BLaER1 treated with 17β-estradiol and CSF1 and Interleukin-3, amounts not matched to agents 10 nM and 100 nM (cell line): ENCODE measurements at regions not wholly inside any gene's neighbourhood (a gene's known extent, or its start where the extent isn't known, plus 50 kb on each side); places are given as distances from the start of the nearest gene placed in this dataset.

Experiments
- H3K27ac ChIP-seq, 11 experiments: shearing (Covaris generic); formaldehyde crosslinking; 2 replicates each; pipeline ENCODE4 v1.8.1; 2022
- H3K27me3 ChIP-seq, 11 experiments: shearing (Covaris generic); formaldehyde crosslinking; 2 replicates each; pipeline ENCODE4 v1.8.1; 2022
- H3K36me3 ChIP-seq, 11 experiments: shearing (Covaris generic); formaldehyde crosslinking; 2 replicates each; pipeline ENCODE4 v1.8.1; 2022
- H3K4me1 ChIP-seq, 10 experiments: shearing (Covaris generic); formaldehyde crosslinking; 2 replicates each; pipeline ENCODE4 v1.8.1; 2022
- H3K4me2 ChIP-seq, 11 experiments: shearing (Covaris generic); formaldehyde crosslinking; 2 replicates each; pipeline ENCODE4 v1.8.1; 2022
- H3K4me3 ChIP-seq, 10 experiments: shearing (Covaris generic); formaldehyde crosslinking; 2 replicates each; pipeline ENCODE4 v1.8.1; 2022
- H3K9ac ChIP-seq, 11 experiments: shearing (Covaris generic); formaldehyde crosslinking; 2 replicates each; pipeline ENCODE4 v1.8.1; 2022
- H3K9me3 ChIP-seq, 11 experiments: shearing (Covaris generic); formaldehyde crosslinking; replicated peaks in 1 of 11; 2 replicates each; pipeline ENCODE4 v1.8.1; 2022
- H4K20me1 ChIP-seq, 11 experiments: shearing (Covaris generic); formaldehyde crosslinking; 2 replicates each; pipeline ENCODE4 v1.8.1; 2022
- Cebpa-rat ChIP-seq, 11 experiments: shearing (Covaris generic); IDR thresholded peaks; 2 replicates each; pipeline ENCODE4 v1.8.1; 2022

- no peak overlapping the region for H3K4me3 ChIP-seq
- H3K27ac ChIP-seq: no peak overlapping the region
- no peak overlapping the region for H3K4me2 ChIP-seq
- no peaks in the 10 kb centered on the region for H3K36me3 ChIP-seq
- no peaks in the 10 kb centered on the region for H3K27me3 ChIP-seq
- H3K9ac ChIP-seq: no peak overlapping the region
- H4K20me1 ChIP-seq: no peaks in the 10 kb centered on the region
- peaks cover 0 to 4% (median 0%) of the 10 kb centered on the region in 11 experiments; a peak in 1 of 22 replicates for H3K9me3 ChIP-seq
- TF ChIP-seq Cebpa-rat (IDR thresholded peaks at IDR 0.05): no peak
- peaks cover 0 to 1% (median 0%) of the 10 kb centered on the region in 10 experiments; a peak in 2 of 20 replicates for H3K4me1 ChIP-seq
Observed at GRCh38 chr2:200253639-200254038, 52.9 kb upstream of the SPATS2L start.

- TF ChIP-seq Cebpa-rat (IDR thresholded peaks at IDR 0.05): no peak
- H3K27ac ChIP-seq: no peak overlapping the region
- no peak overlapping the region for H3K4me3 ChIP-seq
- H3K4me1 ChIP-seq: peaks cover 0 to 8% (median 0%) of the 10 kb centered on the region in 10 experiments; a peak in 2 of 20 replicates
- no peak overlapping the region for H3K4me2 ChIP-seq
- H3K9ac ChIP-seq: no peak overlapping the region
- H3K9me3 ChIP-seq: peaks cover 0 to 4% (median 0%) of the 10 kb centered on the region in 11 experiments; a peak in 1 of 22 replicates
- H3K27me3 ChIP-seq: no peaks in the 10 kb centered on the region
- H4K20me1 ChIP-seq: no peaks in the 10 kb centered on the region
- H3K36me3 ChIP-seq: no peaks in the 10 kb centered on the region
Observed at GRCh38 chr2:200254773-200255172, 51.7 kb upstream of the SPATS2L start.

GRCh38 chr2:200255549-200255948 is 50.9 kb upstream of the SPATS2L start:
- TF ChIP-seq Cebpa-rat (IDR thresholded peaks at IDR 0.05): no peak
- no peaks in the 10 kb centered on the region for H3K9me3 ChIP-seq
- no peaks in the 10 kb centered on the region for H4K20me1 ChIP-seq
- no peaks in the 10 kb centered on the region for H3K27me3 ChIP-seq
- H3K36me3 ChIP-seq: no peaks in the 10 kb centered on the region
- no peak overlapping the region for H3K9ac ChIP-seq
- H3K4me2 ChIP-seq: no peak overlapping the region
- H3K4me1 ChIP-seq: peaks cover 0 to 8% (median 0%) of the 10 kb centered on the region in 10 experiments; a peak in 2 of 20 replicates
- H3K27ac ChIP-seq: no peak overlapping the region
- no peak overlapping the region for H3K4me3 ChIP-seq
